ENCODE measurements at regions not wholly inside any gene's neighbourhood (a gene's known extent, or its start where the extent isn't known, plus 50 kb on each side); places are given as distances from the start of the nearest gene placed in this dataset.

GRCh38 chr20:50295345-50295744 is 104.7 kb downstream of the CEBPB start:
- TF ChIP-seq CTCF (conservative IDR thresholded peaks at IDR 0.05) (no peak), ZFX (IDR thresholded peaks at IDR 0.05) (no peak)
- H3K27ac ChIP-seq = no peak overlapping the region

DNA sequence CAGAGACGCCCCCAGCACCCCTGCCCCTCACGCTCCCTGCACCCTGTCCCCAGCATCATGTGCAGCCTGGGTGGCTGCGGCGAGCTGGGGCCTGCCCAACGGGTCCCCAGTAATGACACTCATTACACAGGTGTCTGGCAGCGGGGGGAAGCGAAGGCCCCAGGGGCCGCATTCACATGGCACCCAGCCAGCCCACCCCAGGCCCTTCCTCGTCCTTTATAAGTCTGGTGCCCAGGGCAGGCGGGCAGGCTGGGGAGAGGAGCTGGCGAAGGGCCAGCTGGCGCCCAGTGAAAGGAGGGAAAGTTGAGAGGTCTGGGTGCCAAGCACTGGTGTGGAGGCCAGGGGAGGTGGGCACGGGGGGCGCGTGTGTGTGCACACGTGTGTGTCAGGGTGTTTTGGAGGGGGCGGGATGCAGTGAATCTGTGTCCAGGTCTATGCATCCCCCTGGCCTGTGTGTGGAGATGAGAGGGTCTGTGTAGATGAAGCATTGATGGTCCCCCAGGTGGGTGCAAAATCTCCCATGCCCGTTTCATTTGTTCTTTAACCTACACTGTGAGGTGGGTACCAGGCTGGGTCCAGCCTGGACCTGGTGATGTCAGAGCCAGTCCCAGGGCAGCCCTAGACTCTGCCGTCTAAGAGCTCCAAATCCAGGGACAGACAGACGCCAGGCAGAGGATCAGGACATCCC is 105.3 kb downstream of the CEBPB start:
- no peak overlapping the region for H3K27ac ChIP-seq
- TF ChIP-seq CTCF (conservative IDR thresholded peaks at IDR 0.05) = no peak
- no peak for TF ChIP-seq ZFX (IDR thresholded peaks at IDR 0.05)

GRCh38 chr20:50296450-50297375 is 106.1 kb downstream of the CEBPB start:
- TF ChIP-seq ZFX (IDR thresholded peaks at IDR 0.05) (no peak), CTCF (conservative IDR thresholded peaks at IDR 0.05) (no peak)

GRCh38 chr20:50297498-50298376 is 107.1 kb downstream of the CEBPB start:
- no peak overlapping the region for H3K27ac ChIP-seq
- no peak for TF ChIP-seq ZFX (IDR thresholded peaks at IDR 0.05)
- no peak for TF ChIP-seq CTCF (conservative IDR thresholded peaks at IDR 0.05)

More at GRCh38 chr20:50296450-50297375, 106.1 kb downstream of the CEBPB start:
- H3K27ac ChIP-seq = no peak overlapping the region

DNA sequence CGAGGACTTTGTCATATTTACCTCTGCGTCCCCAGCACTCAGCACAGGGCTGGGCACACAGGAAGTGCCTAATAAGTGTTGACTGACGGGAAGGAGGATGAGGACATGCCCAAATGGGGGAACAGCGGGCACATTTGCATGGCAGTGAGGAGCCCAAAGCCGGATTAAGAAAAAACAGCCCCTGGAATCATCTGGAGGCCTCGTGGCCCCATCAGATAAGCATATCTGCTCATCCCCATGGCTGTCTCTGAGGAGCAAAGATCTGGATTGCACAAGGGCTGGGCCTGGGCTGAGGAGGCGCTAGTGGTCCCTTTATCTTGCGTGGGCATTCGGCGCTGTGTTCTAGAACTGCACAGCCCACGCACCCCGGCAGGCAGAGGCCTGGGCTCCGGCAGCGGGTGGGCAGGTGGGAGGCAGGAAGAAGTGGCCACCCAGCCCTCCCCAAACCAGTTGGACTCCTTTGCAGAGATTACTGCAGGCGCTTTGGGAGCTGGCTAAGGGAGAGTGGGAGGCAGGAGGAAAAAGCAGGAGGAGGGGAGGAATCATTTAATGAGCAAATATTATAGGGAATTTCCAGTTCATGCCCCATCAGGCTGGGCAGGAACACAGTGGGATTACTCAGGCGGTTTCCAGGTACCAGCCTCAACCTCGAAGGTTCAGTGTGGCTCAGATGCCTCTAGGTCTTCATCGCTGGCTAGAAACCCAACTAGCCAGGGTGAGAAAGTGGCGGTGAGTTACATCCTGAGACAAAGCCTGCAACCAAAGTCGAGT is 108.1 kb downstream of the CEBPB start:
- no peak overlapping the region for H3K27ac ChIP-seq
- TF ChIP-seq ZFX (IDR thresholded peaks at IDR 0.05) (no peak), CTCF (conservative IDR thresholded peaks at IDR 0.05) (no peak)

DNA sequence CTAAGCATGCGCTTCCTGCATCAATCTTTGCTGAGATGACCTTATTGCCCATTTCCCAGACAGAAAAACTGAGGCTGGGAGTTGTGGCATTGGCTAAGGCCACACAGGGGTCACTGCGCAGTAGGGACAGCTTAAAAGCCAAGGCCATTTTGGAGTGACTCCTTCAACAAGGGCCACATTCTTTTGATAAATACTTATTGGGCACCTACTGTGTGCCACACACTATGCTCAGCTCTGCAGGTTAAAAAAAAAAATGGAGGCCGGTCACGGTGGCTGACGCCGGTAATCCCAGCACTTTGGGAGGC is 108.6 kb downstream of the CEBPB start:
- TF ChIP-seq ZFX (IDR thresholded peaks at IDR 0.05) (no peak), CTCF (conservative IDR thresholded peaks at IDR 0.05) (no peak)
- no peak overlapping the region for H3K27ac ChIP-seq
